DMS153 treated with DMSO at 0.1 percent for 48 hours (cell line): ENCODE measurements at regions not wholly inside any gene's neighbourhood (a gene's known extent, or its start where the extent isn't known, plus 50 kb on each side); places are given as distances from the start of the nearest gene placed in this dataset.
"Not testable (repeated sequence)": the region's sequence is repeated elsewhere in the genome, so short reads cannot be mapped to it uniquely, and the experiment has no call there.

Source experiments
- DNase-seq: peaks from one replicate; lab custom pipeline; 2025; ENCODE audit not compliant: unreplicated experiment; lab: John Stamatoyannopoulos, UW

DNA sequence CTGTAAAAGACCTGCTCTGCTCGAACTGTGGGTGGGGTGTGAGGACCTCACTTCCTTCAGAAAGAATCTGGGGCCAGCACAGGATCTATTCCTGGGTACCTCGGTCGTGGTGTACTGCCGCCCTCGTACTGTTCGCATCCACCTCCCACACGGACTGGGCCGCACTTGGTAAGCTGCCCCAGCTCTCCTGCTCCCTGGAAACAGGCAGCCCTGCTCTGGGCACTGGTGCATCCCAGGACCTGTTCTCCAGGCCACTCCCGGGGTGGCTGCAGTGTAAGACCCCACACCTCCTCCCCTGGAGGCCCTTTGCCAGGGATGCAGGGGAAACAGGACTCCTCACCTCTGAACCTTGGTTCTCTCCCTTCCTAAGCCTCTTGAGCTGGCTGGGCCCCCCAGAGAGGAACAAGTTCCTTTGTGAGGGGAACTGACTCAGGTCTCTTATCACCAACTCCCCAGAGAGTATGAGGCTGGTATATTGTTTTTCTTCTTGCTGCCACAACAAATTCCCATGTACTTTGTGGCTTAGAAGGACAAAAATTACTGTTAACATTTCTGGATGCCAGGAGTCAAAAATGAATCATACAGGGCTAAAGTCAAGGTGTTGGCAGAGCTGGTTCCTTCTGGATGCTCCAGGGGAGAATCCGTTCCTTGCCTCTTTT, 276.5 kb downstream of the NUAK1 start:
- no peak for DNase-seq

- DNase-seq = no peak
Measured at GRCh38 chr12:105864316-105864715, 274.4 kb downstream of the NUAK1 start.

DNA sequence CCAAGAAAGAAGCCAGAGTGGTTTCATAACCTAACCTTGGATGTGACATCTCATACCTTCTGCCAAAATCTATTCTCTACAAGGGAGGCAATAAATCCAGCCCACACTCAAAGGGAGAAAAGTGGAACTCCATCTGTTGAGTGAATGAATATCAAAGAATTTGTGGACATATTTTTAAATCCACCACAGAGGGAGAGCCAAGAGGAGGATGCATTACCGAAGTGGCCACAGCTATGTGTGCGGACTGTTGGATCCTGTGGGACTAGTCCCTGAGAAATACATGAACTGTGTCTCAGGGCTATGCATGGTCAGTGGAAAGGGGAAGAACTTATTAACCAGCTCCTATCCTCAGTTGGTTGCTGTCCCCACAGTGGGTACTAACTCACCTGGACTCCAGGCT, 273.9 kb downstream of the NUAK1 start:
- DNase-seq = no peak

GRCh38 chr12:105865886-105866285, 272.9 kb downstream of the NUAK1 start:
- DNase-seq = no peak

GRCh38 chr12:105874121-105874520, 264.6 kb downstream of the NUAK1 start:
- no peak for DNase-seq

DNA sequence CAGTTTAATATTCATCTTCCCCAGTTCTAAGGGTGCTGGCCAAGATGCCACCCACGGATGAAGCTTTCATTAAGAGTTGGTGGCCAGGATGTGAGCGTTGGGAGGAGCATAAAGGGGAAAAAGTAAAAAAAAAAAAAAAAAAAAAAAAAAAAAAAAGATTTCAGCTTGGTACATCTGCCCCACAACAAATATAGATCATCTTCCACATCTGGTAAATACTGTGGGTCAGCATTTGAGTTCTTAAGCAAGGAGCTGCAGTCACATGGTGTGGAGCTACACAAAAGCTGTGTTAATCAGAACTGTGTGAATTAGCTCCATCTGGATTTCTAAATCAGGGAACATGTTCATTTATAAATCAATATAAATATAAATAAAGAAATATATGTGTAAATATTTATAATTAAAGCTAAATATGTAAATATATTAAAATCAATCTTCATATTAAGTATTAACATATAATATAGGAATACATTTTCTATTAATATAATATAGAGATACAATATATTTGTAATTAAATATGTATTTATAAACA, 262.3 kb downstream of the NUAK1 start:
- DNase-seq = no peak

DNA sequence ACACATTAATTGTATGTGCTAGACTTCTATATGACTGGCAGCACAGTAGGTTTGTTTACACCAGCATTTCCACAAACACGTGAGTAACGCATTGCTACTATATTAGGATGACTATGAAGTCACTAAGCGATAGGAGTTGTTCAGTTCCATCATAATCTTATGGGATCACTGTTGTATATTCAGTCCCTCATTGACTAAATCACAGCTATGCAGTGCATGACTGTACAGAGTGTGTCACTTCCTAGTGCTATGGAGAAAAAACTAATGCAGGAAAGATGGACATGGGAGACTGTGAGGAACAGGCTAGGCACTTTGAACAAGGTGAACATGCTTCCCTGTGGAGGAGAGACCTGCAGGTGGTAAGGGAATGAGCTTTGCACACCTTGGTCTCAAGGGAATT, 259.8 kb downstream of the NUAK1 start:
- DNase-seq = no peak

GRCh38 chr12:105880824-105881388, 257.8 kb downstream of the NUAK1 start:
- DNase-seq = no peak

DNA sequence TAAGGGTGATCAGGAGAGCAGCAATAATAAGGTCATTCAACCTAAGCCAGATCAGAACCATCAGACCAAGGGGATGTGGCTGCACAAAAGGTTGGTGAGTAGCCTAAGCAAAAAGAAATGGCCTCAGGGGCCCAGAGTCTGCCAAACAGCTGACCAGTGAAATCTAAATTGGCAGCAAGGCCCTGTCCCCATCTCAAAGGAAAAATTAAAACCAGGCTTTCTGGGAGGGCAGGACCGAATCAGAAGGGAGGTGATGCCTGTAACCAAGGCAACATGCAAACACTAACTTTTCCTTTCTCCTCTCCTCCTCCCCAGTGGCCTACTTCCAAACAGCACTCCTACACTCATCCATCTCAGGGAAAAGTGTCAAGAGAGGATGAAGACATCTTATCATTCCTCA, 256.4 kb downstream of the NUAK1 start:
- DNase-seq = no peak

GRCh38 chr12:105887131-105887530, 251.6 kb downstream of the NUAK1 start:
- no peak for DNase-seq

GRCh38 chr12:105888696-105889095, 250.1 kb downstream of the NUAK1 start:
- DNase-seq = no peak

- DNase-seq = no peak
Measured at GRCh38 chr12:105892362-105892910, 246.3 kb downstream of the NUAK1 start.

- not testable (repeated sequence) for DNase-seq
Measured at GRCh38 chr12:105895197-105895832, 243.4 kb downstream of the NUAK1 start.

GRCh38 chr12:105897311-105897725, 241.4 kb downstream of the NUAK1 start:
- no peak for DNase-seq

- not testable (repeated sequence) for DNase-seq
Measured at GRCh38 chr12:105898271-105898670, 240.5 kb downstream of the NUAK1 start.

- no peak for DNase-seq
Measured at GRCh38 chr12:105899589-105899988, 239.2 kb downstream of the NUAK1 start.

- DNase-seq = no peak
Measured at GRCh38 chr12:105906561-105906960, 232.2 kb downstream of the NUAK1 start.

DNA sequence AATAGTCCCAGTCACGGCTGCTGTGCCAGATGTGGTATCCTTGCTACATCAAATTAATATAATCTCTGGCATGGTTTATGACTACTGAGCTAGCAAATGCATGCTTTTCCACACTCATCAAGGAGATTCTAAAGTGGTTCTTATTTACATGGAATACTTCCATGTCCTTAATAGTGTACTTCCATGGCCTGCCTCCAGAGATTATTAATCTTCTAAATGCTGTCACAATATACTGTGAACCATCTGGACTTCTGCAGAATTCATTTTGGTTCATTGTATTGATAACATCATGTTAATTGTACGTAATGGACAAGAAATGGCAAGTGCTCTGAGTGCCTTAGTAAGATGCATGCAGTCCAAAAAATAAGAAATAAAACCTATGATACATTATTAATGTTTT, 230.8 kb downstream of the NUAK1 start:
- DNase-seq = no peak

GRCh38 chr12:105910030-105910429, 228.7 kb downstream of the NUAK1 start:
- no peak for DNase-seq

- DNase-seq = no peak
Measured at GRCh38 chr12:105911966-105912365, 226.8 kb downstream of the NUAK1 start.

GRCh38 chr12:105912882-105913678, 225.7 kb downstream of the NUAK1 start:
- DNase-seq = no peak
